Suprapubic skin (tissue), 4 donors: ENCODE measurements at regions not wholly inside any gene's neighbourhood (a gene's known extent, or its start where the extent isn't known, plus 50 kb on each side); places are given as distances from the start of the nearest gene placed in this dataset.
"Not testable (repeated sequence)": the region's sequence is repeated elsewhere in the genome, so short reads cannot be mapped to it uniquely, and the experiment has no call there.

Experiments used
- DNase-seq, 2 donors: peaks; one replicate each; pipeline ENCODE4 v3.0.0-alpha.2; 2019; ENCODE audit warnings: low spot score in 2 of 2
- H3K27ac ChIP-seq: fragments of 200-600 bp; sonication (generic); one replicate; pipeline ENCODE4 v1.5.1; 2019
- H3K27me3 ChIP-seq: fragments of 200-600 bp; sonication (generic); one replicate; pipeline ENCODE4 v1.5.1; 2019
- H3K36me3 ChIP-seq: fragments of 200-600 bp; sonication (generic); one replicate; pipeline ENCODE4 v1.5.1; 2019
- H3K4me1 ChIP-seq: fragments of 200-600 bp; sonication (generic); one replicate; pipeline ENCODE4 v1.5.1; 2019
- H3K4me3 ChIP-seq: fragments of 200-600 bp; sonication (generic); one replicate; pipeline ENCODE4 v1.5.1; 2019; ENCODE audit warnings: mild to moderate bottlenecking
- H3K9me3 ChIP-seq: fragments of 200-600 bp; sonication (generic); one replicate; pipeline ENCODE4 v1.5.1; 2019
- CTCF ChIP-seq, 2 donors: fragments of 200-600 bp in 1 of 2; fragments of 450-650 bp in 1 of 2; sonication (generic) in 1 of 2; IDR thresholded peaks; one replicate each; pipeline ENCODE4 v1.5.1; 2016 to 2019; ENCODE audit warnings: antibody characterized with exemption in 2 of 2, mild to moderate bottlenecking in 1 of 2, moderate library complexity in 1 of 2
- EP300 ChIP-seq: sonication (generic); formaldehyde crosslinking; IDR thresholded peaks from one replicate; pipeline ENCODE4 v1.6.1; 2017; ENCODE audit warnings: antibody characterized with exemption
- POLR2A ChIP-seq, 2 donors: fragments of 450-650 bp; IDR thresholded peaks; one replicate each; pipeline ENCODE4 v1.6.1; 2017; ENCODE audit warnings: antibody characterized with exemption in 2 of 2, mild to moderate bottlenecking in 2 of 2, moderate library complexity in 2 of 2
- POLR2AphosphoS5 ChIP-seq, 3 donors: sonication (generic); formaldehyde crosslinking; IDR thresholded peaks; one replicate each; pipeline ENCODE4 v1.6.1; 2017; ENCODE audit warnings: antibody characterized with exemption in 3 of 3
- WGBS: methylation state at CpG from one replicate; pipeline ENCODE4 v1.1.5; 2018; 5-methylcytosine and 5-hydroxymethylcytosine counted together

GRCh38 chr12:37545759-37546158 lies 770.8 kb upstream of the ALG10B start:
- Histone ChIP-seq H3K9me3 (peaks cover 7% of the 10 kb centered on the region), H3K4me3 (no peak overlapping the region), H3K36me3 (no peaks in the 10 kb centered on the region), H3K27me3 (no peaks in the 10 kb centered on the region), H3K27ac (no peak overlapping the region), H3K4me1 (no peaks in the 10 kb centered on the region)
- WGBS, result 78% methylated on average over 7 of the region's 9 CpGs
- TF ChIP-seq EP300, result no peak
- no peak for TF ChIP-seq POLR2A (IDR thresholded peaks at IDR 0.05)
- no peak for TF ChIP-seq CTCF (IDR thresholded peaks at IDR 0.05)
- TF ChIP-seq POLR2AphosphoS5 (IDR thresholded peaks at IDR 0.05), result no peak
- no peak for DNase-seq

- Histone ChIP-seq H3K27ac (no peak overlapping the region), H3K27me3 (no peaks in the 10 kb centered on the region), H3K4me1 (no peaks in the 10 kb centered on the region), H3K36me3 (no peaks in the 10 kb centered on the region), H3K4me3 (no peak overlapping the region), H3K9me3 (peaks cover 7% of the 10 kb centered on the region)
- no peak for TF ChIP-seq CTCF (IDR thresholded peaks at IDR 0.05)
- TF ChIP-seq EP300, result no peak
- no peak for TF ChIP-seq POLR2A (IDR thresholded peaks at IDR 0.05)
- TF ChIP-seq POLR2AphosphoS5 (IDR thresholded peaks at IDR 0.05), result no peak
- 97% methylated on average over 10 of the region's 10 CpGs for WGBS
- no peak for DNase-seq
Observed at GRCh38 chr12:37546206-37546605, 770.4 kb upstream of the ALG10B start.

- H3K27me3 ChIP-seq, result no peaks in the 10 kb centered on the region
- no peak for DNase-seq
- peaks cover 7% of the 10 kb centered on the region for H3K9me3 ChIP-seq
- no peak for TF ChIP-seq POLR2A (IDR thresholded peaks at IDR 0.05)
- TF ChIP-seq EP300, result no peak
- no peak overlapping the region for H3K4me3 ChIP-seq
- no peaks in the 10 kb centered on the region for H3K36me3 ChIP-seq
- H3K27ac ChIP-seq, result no peak overlapping the region
- no peaks in the 10 kb centered on the region for H3K4me1 ChIP-seq
- 83% methylated on average over 18 of the region's 20 CpGs for WGBS
Observed at GRCh38 chr12:37546901-37547475, 769.6 kb upstream of the ALG10B start.

GRCh38 chr12:37547611-37548010 lies 769.0 kb upstream of the ALG10B start:
- 82% methylated on average over 18 of the region's 25 CpGs for WGBS
- Histone ChIP-seq H3K27ac (no peak overlapping the region), H3K36me3 (no peaks in the 10 kb centered on the region), H3K4me3 (no peak overlapping the region), H3K27me3 (no peaks in the 10 kb centered on the region), H3K4me1 (no peaks in the 10 kb centered on the region), H3K9me3 (peaks cover 7% of the 10 kb centered on the region)
- DNase-seq, result no peak
- TF ChIP-seq CTCF (IDR thresholded peaks at IDR 0.05) (no peak), EP300 (no peak)

- no peaks in the 10 kb centered on the region for H3K27me3 ChIP-seq
- no peak overlapping the region for H3K4me3 ChIP-seq
- H3K27ac ChIP-seq, result no peak overlapping the region
- 92% methylated on average over 25 of the region's 25 CpGs for WGBS
- no peak for TF ChIP-seq POLR2AphosphoS5 (IDR thresholded peaks at IDR 0.05)
- TF ChIP-seq CTCF (IDR thresholded peaks at IDR 0.05), result no peak
- TF ChIP-seq EP300, result no peak
- no peak for TF ChIP-seq POLR2A (IDR thresholded peaks at IDR 0.05)
- no peaks in the 10 kb centered on the region for H3K36me3 ChIP-seq
- no peaks in the 10 kb centered on the region for H3K4me1 ChIP-seq
- DNase-seq, result no peak
- peaks cover 7% of the 10 kb centered on the region for H3K9me3 ChIP-seq
Observed at GRCh38 chr12:37548266-37548805, 768.2 kb upstream of the ALG10B start.

- not testable (repeated sequence) for H3K27me3 ChIP-seq, H3K27ac ChIP-seq, H3K4me1 ChIP-seq, H3K4me3 ChIP-seq, H3K36me3 ChIP-seq, H3K9me3 ChIP-seq
- WGBS, result 91% methylated on average over 4 of the region's 4 CpGs
- peak in 1 of 2 donors; percentile 67 for DNase-seq
Observed at GRCh38 chr12:37556957-37557356, 759.6 kb upstream of the ALG10B start.
